PC-9 (cell line): ENCODE measurements at regions not wholly inside any gene's neighbourhood (a gene's known extent, or its start where the extent isn't known, plus 50 kb on each side); places are given as distances from the start of the nearest gene placed in this dataset.

Experiments used
- EZH2 ChIP-seq: fragments of 200-600 bp; sonication (generic); IDR thresholded peaks from 2 replicates; pipeline ENCODE4 v1.8.0; 2017; ENCODE audit warnings: antibody characterized with exemption, low read depth
- TF ChIP-seq, protein P1 (sequence below): fragments of 200-600 bp; sonication (generic); conservative IDR thresholded peaks from 2 replicates; pipeline ENCODE4 v1.6.1; 2017; ENCODE audit warnings: mixed run types, antibody characterized with exemption, mild to moderate bottlenecking, moderate library complexity

DNA sequence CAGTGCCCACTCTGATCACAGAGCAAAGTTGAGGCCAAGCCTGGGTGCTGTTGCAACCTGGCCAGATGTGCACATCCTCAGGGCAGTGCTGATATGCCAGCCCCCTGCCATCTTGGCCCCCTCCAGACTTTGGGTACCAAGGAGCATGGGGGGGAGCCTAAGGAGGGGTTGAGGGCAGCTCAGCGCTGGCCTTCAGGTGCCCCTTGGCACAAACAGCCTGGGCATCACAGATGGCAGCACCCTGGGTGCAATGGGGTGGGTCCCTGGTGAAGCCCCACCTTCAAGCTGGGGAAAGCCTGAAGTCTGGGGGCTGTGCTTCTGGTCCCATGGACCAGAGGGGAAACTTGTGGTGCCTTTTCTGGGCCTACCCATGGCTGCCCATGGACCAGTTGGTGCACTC lies 163.0 kb downstream of the FAM47A start:
- TF ChIP-seq, protein P1, sequence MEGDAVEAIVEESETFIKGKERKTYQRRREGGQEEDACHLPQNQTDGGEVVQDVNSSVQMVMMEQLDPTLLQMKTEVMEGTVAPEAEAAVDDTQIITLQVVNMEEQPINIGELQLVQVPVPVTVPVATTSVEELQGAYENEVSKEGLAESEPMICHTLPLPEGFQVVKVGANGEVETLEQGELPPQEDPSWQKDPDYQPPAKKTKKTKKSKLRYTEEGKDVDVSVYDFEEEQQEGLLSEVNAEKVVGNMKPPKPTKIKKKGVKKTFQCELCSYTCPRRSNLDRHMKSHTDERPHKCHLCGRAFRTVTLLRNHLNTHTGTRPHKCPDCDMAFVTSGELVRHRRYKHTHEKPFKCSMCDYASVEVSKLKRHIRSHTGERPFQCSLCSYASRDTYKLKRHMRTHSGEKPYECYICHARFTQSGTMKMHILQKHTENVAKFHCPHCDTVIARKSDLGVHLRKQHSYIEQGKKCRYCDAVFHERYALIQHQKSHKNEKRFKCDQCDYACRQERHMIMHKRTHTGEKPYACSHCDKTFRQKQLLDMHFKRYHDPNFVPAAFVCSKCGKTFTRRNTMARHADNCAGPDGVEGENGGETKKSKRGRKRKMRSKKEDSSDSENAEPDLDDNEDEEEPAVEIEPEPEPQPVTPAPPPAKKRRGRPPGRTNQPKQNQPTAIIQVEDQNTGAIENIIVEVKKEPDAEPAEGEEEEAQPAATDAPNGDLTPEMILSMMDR: no peak
- TF ChIP-seq EZH2: no peak
